22Rv1 (cell line): ENCODE measurements at regions not wholly inside any gene's neighbourhood (a gene's known extent, or its start where the extent isn't known, plus 50 kb on each side); places are given as distances from the start of the nearest gene placed in this dataset.

Experiments used
- H3K27ac ChIP-seq: fragments of 450-650 bp; 2 replicates; pipeline ENCODE4 v1.5.1; 2017
- ZFX ChIP-seq: fragments of 450-650 bp; IDR thresholded peaks from 2 replicates; pipeline ENCODE4 v1.6.1; 2017; ENCODE audit warnings: antibody characterized with exemption, borderline replicate concordance
- TF ChIP-seq, protein P1 (sequence below): fragments of 450-650 bp; IDR thresholded peaks from 2 replicates; pipeline ENCODE4 v1.5.1; 2017; ENCODE audit warnings: mild to moderate bottlenecking

DNA sequence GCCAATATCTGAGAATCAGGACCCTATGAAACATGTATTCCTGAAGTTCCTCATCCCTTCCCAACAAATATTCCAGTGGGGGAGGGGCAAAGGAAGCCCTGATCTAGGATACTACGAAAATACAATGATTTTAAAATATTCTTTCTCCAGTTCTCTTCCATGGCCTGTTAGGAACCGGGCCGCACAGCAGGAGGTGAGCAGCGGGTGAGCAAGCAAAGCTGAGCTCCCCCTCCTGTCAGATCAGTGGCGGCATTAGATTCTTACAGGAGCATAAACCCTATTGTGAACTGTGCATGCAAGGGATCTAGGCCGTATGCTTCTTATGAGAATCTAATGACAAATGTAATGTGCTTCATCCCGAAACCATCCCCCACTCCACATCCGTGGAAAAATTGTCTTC lies 370.8 kb downstream of the WDR11 start:
- TF ChIP-seq, protein P1, sequence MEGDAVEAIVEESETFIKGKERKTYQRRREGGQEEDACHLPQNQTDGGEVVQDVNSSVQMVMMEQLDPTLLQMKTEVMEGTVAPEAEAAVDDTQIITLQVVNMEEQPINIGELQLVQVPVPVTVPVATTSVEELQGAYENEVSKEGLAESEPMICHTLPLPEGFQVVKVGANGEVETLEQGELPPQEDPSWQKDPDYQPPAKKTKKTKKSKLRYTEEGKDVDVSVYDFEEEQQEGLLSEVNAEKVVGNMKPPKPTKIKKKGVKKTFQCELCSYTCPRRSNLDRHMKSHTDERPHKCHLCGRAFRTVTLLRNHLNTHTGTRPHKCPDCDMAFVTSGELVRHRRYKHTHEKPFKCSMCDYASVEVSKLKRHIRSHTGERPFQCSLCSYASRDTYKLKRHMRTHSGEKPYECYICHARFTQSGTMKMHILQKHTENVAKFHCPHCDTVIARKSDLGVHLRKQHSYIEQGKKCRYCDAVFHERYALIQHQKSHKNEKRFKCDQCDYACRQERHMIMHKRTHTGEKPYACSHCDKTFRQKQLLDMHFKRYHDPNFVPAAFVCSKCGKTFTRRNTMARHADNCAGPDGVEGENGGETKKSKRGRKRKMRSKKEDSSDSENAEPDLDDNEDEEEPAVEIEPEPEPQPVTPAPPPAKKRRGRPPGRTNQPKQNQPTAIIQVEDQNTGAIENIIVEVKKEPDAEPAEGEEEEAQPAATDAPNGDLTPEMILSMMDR, result no peak
- TF ChIP-seq ZFX, result no peak
- H3K27ac ChIP-seq, result no peak overlapping the region

DNA sequence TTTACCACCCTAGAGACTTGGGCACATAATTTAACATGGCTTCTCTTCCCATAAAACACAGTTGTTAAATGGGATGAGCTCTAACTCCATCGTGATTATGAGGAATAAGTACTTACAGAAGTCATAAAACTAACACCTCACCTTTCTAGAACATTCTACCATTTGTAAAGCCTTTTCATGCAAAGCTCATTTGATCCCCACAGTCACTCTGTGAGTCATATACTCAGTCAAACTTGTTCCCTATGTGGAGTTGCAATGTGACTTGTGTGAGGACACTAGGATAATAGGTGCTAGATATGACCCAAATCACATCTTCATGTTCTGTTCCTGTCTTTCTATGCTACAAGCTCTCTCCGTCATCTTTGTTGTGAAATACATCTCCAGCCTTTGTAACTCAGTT lies 371.7 kb downstream of the WDR11 start:
- no peak overlapping the region for H3K27ac ChIP-seq
- TF ChIP-seq ZFX, result no peak
- TF ChIP-seq, protein P1, result no peak

DNA sequence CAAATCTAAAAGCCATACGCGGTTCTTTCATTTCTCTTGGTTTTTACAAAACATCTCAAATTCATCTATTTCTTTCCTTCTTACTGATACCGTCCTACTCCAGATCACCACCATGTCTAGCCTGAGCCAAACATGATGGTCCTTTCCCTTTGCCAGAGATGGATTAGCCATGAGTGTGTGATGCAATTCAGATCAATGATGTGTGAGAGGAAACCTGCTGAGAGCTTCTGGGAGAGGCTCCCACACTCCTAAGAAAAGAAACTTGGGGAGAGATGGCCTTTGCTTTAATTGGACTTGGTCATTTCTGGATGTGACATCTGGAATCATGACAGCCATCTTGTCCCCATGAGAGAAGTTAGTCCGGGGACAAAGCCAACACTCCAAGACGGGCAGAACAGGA lies 367.2 kb downstream of the FGFR2 start:
- TF ChIP-seq ZFX, result no peak
- TF ChIP-seq, protein P1, result no peak

DNA sequence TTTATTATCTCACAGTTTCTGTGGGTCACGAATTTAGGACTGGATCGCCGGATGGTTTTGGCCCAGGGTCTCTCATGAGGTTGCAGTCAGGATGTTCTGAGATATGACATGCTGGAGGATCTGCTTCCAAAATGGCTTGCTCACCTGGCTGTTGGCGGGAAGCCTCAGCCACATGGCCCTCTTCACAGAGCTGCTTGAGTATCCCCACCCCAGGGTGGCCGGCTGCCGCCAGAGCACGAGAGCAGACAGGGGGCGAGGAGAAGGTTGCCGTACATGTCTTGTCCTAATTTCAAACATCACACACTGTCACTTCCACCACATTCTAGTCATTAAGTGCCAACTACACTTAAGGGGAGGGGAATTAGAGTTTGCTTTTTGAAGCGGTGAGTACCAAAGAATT lies 365.8 kb downstream of the FGFR2 start:
- no peak for TF ChIP-seq ZFX
- TF ChIP-seq, protein P1, result no peak
- no peak overlapping the region for H3K27ac ChIP-seq

More for the DNA sequence above, 367.2 kb downstream of the FGFR2 start:
- no peak overlapping the region for H3K27ac ChIP-seq

DNA sequence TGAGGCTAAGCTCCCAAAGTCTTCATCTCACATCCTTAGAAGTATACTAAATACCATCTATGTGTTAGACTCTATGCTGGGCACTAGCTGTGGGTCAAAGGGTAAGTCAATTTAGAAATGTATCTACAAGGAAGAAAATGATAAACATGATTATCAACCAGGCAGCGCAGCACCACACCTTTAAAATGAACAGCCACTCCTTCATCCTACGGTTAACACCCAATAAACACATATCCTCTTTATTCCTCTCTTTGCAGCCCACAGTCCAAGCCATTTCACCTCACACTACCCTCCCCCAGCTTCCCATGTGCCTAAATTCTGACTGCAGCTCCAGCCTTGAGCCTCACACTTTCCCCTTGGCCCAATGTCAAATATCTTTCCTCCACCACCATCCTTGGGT lies 362.6 kb downstream of the FGFR2 start:
- H3K27ac ChIP-seq, result no peak overlapping the region
- TF ChIP-seq ZFX, result no peak
- TF ChIP-seq, protein P1, result no peak

DNA sequence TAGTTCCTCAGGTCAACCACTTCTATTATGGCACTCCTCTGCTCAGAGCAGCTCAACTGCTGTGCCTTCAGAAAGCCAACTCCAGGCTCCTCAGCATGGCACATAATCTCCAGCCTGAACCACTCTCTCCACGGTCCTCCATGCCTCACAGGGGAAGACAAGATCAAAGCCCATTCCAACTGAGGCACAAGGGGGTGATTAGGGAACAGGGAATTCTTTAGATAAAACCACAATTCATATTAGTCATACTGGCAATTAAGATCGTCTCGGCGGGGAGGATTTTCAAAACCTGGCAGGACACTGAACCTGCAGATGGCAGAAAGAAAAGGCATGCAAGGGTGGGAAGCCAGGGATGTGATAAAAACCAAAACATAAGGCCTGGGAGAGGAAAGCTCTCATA lies 361.6 kb downstream of the FGFR2 start:
- no peak overlapping the region for H3K27ac ChIP-seq
- TF ChIP-seq, protein P1, result no peak
- no peak for TF ChIP-seq ZFX

DNA sequence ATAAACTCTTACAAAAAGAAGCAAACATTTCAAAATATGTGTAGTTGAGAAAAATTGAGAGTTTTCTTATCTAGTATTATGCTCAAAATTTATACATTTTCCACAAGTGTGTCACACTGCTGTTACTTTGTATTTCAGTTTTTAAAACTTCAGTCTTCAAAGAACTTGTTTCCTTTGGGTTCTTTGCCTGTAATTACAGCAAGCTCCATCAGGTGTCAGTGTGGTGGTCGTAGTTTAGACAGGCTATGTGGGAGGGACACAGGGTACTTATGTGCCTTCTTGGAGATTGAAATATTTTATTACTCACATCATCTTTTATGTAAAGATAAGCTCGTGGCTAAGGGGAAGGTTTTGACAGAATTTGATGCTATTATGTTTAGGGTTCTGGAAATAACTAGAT lies 360.5 kb downstream of the FGFR2 start:
- no peak for TF ChIP-seq ZFX
- TF ChIP-seq, protein P1, result peak; percentile 31

More for the DNA sequence above, 360.5 kb downstream of the FGFR2 start:
- H3K27ac ChIP-seq, result no peak overlapping the region
